ENCODE measurements at regions not wholly inside any gene's neighbourhood (a gene's known extent, or its start where the extent isn't known, plus 50 kb on each side); places are given as distances from the start of the nearest gene placed in this dataset.

- TF ChIP-seq, protein P1, sequence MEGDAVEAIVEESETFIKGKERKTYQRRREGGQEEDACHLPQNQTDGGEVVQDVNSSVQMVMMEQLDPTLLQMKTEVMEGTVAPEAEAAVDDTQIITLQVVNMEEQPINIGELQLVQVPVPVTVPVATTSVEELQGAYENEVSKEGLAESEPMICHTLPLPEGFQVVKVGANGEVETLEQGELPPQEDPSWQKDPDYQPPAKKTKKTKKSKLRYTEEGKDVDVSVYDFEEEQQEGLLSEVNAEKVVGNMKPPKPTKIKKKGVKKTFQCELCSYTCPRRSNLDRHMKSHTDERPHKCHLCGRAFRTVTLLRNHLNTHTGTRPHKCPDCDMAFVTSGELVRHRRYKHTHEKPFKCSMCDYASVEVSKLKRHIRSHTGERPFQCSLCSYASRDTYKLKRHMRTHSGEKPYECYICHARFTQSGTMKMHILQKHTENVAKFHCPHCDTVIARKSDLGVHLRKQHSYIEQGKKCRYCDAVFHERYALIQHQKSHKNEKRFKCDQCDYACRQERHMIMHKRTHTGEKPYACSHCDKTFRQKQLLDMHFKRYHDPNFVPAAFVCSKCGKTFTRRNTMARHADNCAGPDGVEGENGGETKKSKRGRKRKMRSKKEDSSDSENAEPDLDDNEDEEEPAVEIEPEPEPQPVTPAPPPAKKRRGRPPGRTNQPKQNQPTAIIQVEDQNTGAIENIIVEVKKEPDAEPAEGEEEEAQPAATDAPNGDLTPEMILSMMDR (IDR thresholded peaks at IDR 0.05; ENCODE audit: unreplicated experiment), result no peak
- Mint-ChIP-seq H3K27me3 (ENCODE audit: unreplicated experiment) (no peaks in the 10 kb centered on the region), H3K4me1 (ENCODE audit: low read depth, unreplicated experiment) (no peaks in the 10 kb centered on the region), H3K9me3 (ENCODE audit: low read depth, unreplicated experiment) (peaks cover 8% of the 10 kb centered on the region), H3K4me3 (ENCODE audit: low read depth, unreplicated experiment) (no peak overlapping the region), H3K27ac (ENCODE audit: unreplicated experiment) (no peak overlapping the region), H3K36me3 (ENCODE audit: insufficient read depth, unreplicated experiment) (no peaks in the 10 kb centered on the region)
- intact Hi-C loops (cut with micrococcal nuclease; ENCODE audit: unreplicated experiment), result no loop called here
- BruUV-seq (replicated peaks), result no TSS peak
- no peak for DNase-seq
- CTCF ChIA-PET, result no interaction called here
These were observed 522.4 kb upstream of the TLE4 start for GRCh38 chr9:79049371-79049770.

DNA sequence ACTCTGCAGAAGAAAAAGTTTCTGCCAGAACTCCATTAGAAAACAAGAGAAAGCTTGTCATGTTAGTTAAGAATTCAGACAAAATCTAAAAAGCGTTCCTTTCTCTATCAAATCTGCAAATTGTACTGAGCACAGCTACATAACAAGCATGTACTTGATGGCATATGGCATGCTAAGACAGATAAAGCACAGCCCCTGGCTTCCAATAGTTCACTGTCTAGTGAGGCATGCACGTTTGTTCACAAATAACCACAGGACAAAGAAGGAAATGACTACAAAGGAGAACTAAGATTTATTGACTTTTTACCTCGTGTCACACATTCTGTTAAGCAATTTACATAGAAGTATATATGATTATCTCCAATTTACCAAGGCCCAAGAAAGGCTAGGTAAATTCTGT is 518.2 kb upstream of the TLE4 start:
- TF ChIP-seq, protein P1 (IDR thresholded peaks at IDR 0.05; ENCODE audit: unreplicated experiment), result no peak
- BruUV-seq (replicated peaks), result no TSS peak
- H3K4me3 Mint-ChIP-seq (ENCODE audit: low read depth, unreplicated experiment), result no peak overlapping the region
- H3K9me3 Mint-ChIP-seq (ENCODE audit: low read depth, unreplicated experiment), result peaks cover 10% of the 10 kb centered on the region
- no peak for DNase-seq
- no peaks in the 10 kb centered on the region for H3K27me3 Mint-ChIP-seq (ENCODE audit: unreplicated experiment)
- no peak overlapping the region for H3K27ac Mint-ChIP-seq (ENCODE audit: unreplicated experiment)
- intact Hi-C loops (cut with micrococcal nuclease; ENCODE audit: unreplicated experiment), result no loop called here
- no peaks in the 10 kb centered on the region for H3K36me3 Mint-ChIP-seq (ENCODE audit: insufficient read depth, unreplicated experiment)
- CTCF ChIA-PET, result no interaction called here
- no peaks in the 10 kb centered on the region for H3K4me1 Mint-ChIP-seq (ENCODE audit: low read depth, unreplicated experiment)

DNA sequence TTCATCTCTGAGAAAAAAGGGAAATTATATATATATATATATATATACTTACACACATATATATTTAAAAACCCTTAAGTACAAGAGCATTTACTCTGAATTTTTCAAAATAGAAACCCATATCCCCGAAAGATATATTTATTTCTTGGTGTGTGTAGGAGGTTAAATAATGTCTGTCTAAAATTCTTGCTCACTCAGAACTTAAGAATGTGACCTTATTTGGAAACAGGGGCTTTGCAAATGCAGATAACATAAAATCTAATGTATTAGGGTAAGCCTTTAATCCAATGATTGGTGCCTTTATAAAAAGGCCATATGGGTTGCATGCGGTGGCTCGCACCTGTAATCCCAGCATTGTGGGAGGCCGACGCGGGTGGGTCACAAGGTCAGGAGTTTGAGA is 517.3 kb upstream of the TLE4 start:
- intact Hi-C loops (cut with micrococcal nuclease; ENCODE audit: unreplicated experiment), result no loop called here
- no peaks in the 10 kb centered on the region for H3K27me3 Mint-ChIP-seq (ENCODE audit: unreplicated experiment)
- BruUV-seq (replicated peaks), result no TSS peak
- DNase-seq, result no peak
- CTCF ChIA-PET, result no interaction called here
- H3K36me3 Mint-ChIP-seq (ENCODE audit: insufficient read depth, unreplicated experiment), result no peaks in the 10 kb centered on the region
- no peaks in the 10 kb centered on the region for H3K4me1 Mint-ChIP-seq (ENCODE audit: low read depth, unreplicated experiment)
- no peak overlapping the region for H3K27ac Mint-ChIP-seq (ENCODE audit: unreplicated experiment)
- H3K4me3 Mint-ChIP-seq (ENCODE audit: low read depth, unreplicated experiment), result no peak overlapping the region
- H3K9me3 Mint-ChIP-seq (ENCODE audit: low read depth, unreplicated experiment), result peaks cover 13% of the 10 kb centered on the region
- TF ChIP-seq, protein P1 (IDR thresholded peaks at IDR 0.05; ENCODE audit: unreplicated experiment), result no peak

- TF ChIP-seq, protein P1 (IDR thresholded peaks at IDR 0.05; ENCODE audit: unreplicated experiment), result no peak
- DNase-seq, result no peak
- no peaks in the 10 kb centered on the region for H3K4me1 Mint-ChIP-seq (ENCODE audit: low read depth, unreplicated experiment)
- H3K9me3 Mint-ChIP-seq (ENCODE audit: low read depth, unreplicated experiment), result peaks cover 13% of the 10 kb centered on the region
- H3K27ac Mint-ChIP-seq (ENCODE audit: unreplicated experiment), result no peak overlapping the region
- CTCF ChIA-PET, result no interaction called here
- intact Hi-C loops (cut with micrococcal nuclease; ENCODE audit: unreplicated experiment), result no loop called here
- no peaks in the 10 kb centered on the region for H3K27me3 Mint-ChIP-seq (ENCODE audit: unreplicated experiment)
- H3K4me3 Mint-ChIP-seq (ENCODE audit: low read depth, unreplicated experiment), result no peak overlapping the region
- no TSS peak for BruUV-seq (replicated peaks)
- no peaks in the 10 kb centered on the region for H3K36me3 Mint-ChIP-seq (ENCODE audit: insufficient read depth, unreplicated experiment)
These were observed 515.7 kb upstream of the TLE4 start for GRCh38 chr9:79056041-79056440.

DNA sequence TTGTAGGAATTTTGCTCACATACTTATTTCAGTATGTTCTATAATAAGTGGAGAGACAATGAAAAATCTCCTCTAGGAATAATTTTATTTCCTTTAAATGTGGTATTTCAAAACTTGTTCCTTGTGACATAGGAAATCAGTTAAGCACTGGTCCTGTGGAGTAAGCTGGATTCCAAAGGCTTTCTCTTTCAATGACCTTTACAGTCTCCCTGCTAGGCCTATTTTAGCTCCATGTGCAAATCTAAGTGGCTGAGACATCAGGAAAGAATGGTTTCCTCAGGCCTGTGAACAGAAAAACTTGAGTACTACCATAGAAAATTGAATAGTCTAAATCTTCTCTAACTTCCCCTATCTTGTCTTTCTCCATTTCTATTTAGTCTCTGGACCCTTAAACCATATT is 514.2 kb upstream of the TLE4 start:
- no peaks in the 10 kb centered on the region for H3K27me3 Mint-ChIP-seq (ENCODE audit: unreplicated experiment)
- BruUV-seq (replicated peaks), result no TSS peak
- CTCF ChIA-PET, result no interaction called here

More for the DNA sequence above, 514.2 kb upstream of the TLE4 start:
- intact Hi-C loops (cut with micrococcal nuclease; ENCODE audit: unreplicated experiment), result no loop called here
- Mint-ChIP-seq H3K4me3 (ENCODE audit: low read depth, unreplicated experiment) (no peak overlapping the region), H3K4me1 (ENCODE audit: low read depth, unreplicated experiment) (no peaks in the 10 kb centered on the region), H3K9me3 (ENCODE audit: low read depth, unreplicated experiment) (peaks cover 14% of the 10 kb centered on the region), H3K27ac (ENCODE audit: unreplicated experiment) (no peak overlapping the region), H3K36me3 (ENCODE audit: insufficient read depth, unreplicated experiment) (no peaks in the 10 kb centered on the region)
- TF ChIP-seq, protein P1 (IDR thresholded peaks at IDR 0.05; ENCODE audit: unreplicated experiment), result no peak
- no peak for DNase-seq
